C4-2B (cell line): ENCODE measurements at regions not wholly inside any gene's neighbourhood (a gene's known extent, or its start where the extent isn't known, plus 50 kb on each side); places are given as distances from the start of the nearest gene placed in this dataset.

ENCODE experiments used
- ZFX ChIP-seq: fragments of 450-650 bp; IDR thresholded peaks from 2 replicates; pipeline ENCODE4 v1.6.1; 2017
- TF ChIP-seq, protein P1 (sequence below): fragments of 450-650 bp; conservative IDR thresholded peaks from 2 replicates; pipeline ENCODE4 v1.5.1; 2017; ENCODE audit warnings: mild to moderate bottlenecking

DNA sequence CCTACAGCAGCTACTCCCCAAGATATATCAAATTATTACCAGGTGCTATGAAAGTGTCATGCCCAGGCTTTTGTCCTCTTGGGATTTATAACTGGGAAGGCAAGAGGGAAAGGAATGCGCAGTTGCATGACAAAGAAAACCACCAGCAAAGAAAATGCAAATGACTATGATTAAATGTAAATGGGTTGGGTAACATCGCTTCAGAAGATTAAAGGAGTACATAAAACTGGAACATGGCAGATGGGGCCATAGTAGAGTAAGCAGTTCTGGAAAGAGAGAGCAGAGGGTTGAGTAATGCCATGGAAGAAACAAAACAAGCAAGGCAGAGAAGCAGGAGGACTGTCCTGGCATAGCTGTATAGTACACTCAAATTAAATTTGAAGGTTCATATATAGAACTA, 493.1 kb downstream of the NOVA1 start:
- TF ChIP-seq, protein P1, sequence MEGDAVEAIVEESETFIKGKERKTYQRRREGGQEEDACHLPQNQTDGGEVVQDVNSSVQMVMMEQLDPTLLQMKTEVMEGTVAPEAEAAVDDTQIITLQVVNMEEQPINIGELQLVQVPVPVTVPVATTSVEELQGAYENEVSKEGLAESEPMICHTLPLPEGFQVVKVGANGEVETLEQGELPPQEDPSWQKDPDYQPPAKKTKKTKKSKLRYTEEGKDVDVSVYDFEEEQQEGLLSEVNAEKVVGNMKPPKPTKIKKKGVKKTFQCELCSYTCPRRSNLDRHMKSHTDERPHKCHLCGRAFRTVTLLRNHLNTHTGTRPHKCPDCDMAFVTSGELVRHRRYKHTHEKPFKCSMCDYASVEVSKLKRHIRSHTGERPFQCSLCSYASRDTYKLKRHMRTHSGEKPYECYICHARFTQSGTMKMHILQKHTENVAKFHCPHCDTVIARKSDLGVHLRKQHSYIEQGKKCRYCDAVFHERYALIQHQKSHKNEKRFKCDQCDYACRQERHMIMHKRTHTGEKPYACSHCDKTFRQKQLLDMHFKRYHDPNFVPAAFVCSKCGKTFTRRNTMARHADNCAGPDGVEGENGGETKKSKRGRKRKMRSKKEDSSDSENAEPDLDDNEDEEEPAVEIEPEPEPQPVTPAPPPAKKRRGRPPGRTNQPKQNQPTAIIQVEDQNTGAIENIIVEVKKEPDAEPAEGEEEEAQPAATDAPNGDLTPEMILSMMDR: no peak
- TF ChIP-seq ZFX: no peak
